ENCODE measurements at regions not wholly inside any gene's neighbourhood (a gene's known extent, or its start where the extent isn't known, plus 50 kb on each side); places are given as distances from the start of the nearest gene placed in this dataset.

DNA sequence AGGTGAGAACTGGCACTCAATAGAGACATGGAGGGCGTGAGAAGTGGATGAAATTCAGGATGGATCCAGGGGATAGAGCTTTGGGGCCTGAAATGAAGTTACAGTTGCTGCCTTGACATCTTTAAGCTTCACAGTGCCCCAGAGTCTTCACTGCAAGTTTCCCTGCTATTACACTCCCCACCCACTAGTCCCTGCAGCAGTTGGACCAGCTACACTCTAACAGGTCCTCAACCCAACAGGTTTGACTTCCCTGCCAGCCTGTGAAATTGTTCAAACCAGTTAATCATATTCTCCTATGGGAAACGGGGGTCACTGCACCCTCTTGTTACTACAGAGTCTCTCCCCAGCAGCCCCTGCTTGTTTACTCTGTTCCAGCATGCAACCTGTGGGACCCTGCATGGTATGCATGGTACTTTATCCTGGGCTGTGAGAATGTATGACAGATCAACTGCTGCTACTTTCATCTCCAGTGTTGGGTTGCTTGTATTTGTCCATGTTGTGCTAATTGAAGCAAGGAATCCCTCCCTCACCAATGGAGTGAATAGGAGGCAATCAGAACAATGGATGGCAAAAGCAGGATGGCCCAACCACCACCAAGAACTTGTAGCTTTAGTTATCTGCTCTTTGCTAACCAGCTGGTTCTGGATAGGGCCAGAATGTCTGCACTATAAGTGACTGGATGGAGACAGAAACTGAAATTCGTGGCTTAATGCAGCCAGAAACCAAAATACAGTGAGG is 314.2 kb downstream of the OLFM4 start:
- TF ChIP-seq, protein P1, sequence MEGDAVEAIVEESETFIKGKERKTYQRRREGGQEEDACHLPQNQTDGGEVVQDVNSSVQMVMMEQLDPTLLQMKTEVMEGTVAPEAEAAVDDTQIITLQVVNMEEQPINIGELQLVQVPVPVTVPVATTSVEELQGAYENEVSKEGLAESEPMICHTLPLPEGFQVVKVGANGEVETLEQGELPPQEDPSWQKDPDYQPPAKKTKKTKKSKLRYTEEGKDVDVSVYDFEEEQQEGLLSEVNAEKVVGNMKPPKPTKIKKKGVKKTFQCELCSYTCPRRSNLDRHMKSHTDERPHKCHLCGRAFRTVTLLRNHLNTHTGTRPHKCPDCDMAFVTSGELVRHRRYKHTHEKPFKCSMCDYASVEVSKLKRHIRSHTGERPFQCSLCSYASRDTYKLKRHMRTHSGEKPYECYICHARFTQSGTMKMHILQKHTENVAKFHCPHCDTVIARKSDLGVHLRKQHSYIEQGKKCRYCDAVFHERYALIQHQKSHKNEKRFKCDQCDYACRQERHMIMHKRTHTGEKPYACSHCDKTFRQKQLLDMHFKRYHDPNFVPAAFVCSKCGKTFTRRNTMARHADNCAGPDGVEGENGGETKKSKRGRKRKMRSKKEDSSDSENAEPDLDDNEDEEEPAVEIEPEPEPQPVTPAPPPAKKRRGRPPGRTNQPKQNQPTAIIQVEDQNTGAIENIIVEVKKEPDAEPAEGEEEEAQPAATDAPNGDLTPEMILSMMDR (IDR thresholded peaks at IDR 0.05; ENCODE audit: low read depth, low read length, poor library complexity, severe bottlenecking): no peak
- TF ChIP-seq EZH2phosphoT487 (IDR thresholded peaks at IDR 0.05; ENCODE audit: borderline replicate concordance, low read length): no peak
